ENCODE measurements at regions not wholly inside any gene's neighbourhood (a gene's known extent, or its start where the extent isn't known, plus 50 kb on each side); places are given as distances from the start of the nearest gene placed in this dataset.

DNA sequence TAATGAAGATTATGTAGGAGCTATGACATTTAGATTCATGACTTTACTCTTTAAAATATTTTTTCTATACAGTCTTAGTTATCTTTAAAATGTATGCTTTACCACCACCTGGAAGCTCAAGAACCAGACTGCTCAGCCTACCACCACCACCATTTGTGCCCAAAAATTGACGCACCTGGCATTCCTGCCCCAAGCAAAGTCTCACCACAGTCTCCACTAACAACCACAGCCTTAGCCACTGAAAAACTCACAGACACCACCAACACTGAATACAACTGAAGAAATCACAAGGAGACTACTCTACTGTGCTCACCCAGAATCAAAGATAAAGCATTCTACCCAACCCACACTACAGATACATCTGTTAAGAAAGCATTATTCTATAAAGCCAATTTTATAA lies 201.9 kb upstream of the PDE10A start:
- no peak for DNase-seq

DNA sequence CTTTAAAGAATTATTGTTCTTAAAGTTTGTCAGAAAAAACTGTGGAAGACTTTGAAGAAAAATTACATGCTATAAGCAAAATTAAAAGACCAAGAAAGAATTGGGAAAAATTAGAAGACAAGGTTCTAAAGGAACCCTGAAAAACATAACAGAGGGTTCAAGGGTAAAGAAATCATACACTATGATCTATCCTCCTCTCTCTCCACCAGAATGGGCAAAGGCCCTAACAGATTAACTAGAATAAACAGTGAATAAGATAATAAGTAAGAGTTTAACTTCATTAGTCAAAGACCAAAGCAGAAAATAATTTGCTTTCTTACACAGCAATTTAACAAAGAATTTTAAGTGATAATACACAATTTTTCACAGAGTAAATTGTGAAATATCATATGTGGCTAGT lies 201.2 kb upstream of the PDE10A start:
- no peak for DNase-seq

DNA sequence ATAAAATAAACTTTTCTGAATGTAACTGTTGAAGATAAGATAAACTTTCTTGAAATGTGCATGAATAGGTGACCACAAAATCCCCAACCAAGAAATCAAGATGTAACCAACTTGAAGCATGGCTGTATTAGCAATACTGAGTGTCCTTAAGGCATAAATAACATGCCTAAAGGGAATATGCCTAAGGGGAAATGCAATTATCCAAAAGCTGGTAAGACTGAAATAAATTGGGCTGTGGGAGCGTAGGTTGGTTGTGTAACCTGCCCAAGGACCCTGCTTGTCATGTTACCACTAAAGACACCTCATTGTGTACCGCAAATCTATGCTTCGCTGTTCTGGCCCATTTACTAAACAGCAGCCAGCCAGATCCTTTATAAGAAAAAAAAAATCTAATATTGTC lies 200.8 kb upstream of the PDE10A start:
- DNase-seq: no peak

DNA sequence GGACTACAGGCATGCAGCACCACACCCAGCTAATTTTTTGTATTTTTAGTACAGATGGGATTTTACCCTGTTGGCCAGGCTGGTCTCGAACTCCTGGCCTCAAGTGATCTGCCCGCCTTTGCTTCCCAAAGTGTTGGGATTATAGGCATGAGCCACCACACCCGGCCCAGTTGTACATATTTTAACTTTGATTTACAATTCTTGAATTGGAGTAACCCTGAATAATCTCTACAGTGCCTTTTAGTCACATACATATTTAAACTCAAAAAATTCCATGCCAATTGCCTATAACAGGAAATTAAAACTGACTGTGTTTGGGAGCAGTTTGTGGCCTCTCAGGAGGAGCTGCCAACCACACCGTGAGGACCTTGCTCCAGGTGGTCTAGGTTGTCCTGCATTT lies 199.8 kb upstream of the PDE10A start:
- no peak for DNase-seq

DNA sequence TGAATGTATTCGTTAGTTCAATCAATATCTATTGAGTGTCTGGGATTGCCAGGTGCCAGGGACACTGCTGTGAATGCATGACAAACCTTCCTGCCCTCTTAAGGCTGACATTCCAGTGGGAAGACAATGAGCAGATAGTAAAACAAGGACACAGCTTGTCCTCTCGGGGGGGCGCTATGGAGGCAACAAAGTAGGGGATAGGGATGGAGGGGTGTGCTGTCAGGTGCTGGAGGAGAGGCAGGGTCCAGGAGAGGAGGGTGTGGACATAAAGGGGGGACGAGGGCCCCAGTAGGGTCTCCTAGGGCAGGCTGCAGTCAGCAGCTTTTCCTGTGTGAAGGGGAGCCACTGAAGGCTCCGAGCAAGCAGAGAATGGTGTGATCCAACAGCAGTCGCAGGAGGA lies 198.2 kb upstream of the PDE10A start:
- DNase-seq: no peak

DNA sequence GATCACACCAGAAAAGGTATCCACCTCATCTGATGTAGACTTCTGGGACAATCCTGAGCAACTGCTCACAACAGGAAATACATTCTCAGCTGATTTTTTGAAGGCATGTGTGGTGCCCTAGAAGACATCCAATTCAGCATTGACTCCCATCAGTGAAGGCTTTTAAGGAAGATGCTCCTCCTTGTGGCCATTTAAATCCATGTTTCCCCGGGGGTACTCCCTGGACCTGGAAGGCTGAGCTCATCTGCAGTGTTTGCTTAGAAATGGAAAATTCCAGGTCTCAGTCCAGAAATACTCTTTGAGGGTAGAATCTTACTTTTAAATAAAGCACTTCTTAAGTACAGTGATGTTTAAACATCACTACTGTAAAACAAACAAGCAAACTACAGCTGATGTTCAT lies 195.5 kb upstream of the PDE10A start:
- DNase-seq: no peak

DNA sequence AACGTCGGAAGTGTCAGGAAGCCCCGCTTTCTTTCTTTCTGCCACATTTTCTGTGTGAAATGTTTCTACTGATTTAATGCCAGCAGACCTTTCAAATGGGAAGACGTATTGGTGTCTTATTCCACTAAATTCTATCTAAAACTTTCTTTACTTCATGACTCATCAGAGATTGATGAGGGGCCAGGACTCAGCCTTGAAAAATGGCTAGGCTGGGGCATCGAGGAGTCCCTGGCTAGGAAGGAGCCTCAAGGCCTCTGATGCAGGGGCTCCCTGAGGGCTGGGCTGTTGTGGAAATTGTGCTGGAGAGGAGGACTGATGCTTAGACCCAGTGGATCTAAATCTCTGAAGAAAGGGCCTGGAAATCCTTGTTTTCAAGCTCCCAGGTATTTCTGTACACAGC lies 192.8 kb upstream of the PDE10A start:
- DNase-seq: no peak

DNA sequence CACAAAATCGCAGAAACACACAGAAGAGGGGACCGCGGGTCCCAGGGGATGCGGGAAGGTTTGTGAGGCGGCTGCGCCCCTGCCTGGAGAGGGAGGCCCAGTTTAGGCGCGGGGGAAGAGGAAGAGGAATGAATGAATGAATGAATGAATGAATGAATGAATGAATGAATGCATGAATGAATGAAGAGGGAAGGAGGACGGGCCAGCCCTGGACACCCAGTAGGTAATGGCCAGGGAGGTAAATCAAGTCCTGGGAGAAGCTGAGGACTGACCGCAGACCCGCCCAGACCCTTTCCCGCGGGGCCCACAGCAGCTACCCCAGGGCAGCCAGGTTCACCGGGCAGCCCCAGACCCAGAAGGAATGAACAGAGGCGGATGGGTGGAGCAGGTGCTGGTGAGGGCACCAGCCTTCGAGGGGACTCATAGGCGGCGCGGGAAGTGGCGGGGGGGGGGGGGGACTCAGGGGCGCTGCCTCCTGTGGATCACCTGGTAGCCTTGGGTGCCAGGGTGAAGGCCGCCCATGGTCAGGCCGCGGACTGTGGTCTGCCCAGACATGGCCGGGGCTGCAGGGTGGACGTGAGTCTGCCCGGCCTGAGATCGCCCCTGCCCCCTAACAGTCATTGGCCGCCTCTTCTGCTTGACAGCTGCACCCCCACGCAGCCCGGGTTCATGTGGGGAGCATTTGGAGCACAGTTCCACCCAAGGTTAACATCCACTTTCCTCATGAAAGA lies 192.0 kb upstream of the PDE10A start:
- no peak for DNase-seq

DNA sequence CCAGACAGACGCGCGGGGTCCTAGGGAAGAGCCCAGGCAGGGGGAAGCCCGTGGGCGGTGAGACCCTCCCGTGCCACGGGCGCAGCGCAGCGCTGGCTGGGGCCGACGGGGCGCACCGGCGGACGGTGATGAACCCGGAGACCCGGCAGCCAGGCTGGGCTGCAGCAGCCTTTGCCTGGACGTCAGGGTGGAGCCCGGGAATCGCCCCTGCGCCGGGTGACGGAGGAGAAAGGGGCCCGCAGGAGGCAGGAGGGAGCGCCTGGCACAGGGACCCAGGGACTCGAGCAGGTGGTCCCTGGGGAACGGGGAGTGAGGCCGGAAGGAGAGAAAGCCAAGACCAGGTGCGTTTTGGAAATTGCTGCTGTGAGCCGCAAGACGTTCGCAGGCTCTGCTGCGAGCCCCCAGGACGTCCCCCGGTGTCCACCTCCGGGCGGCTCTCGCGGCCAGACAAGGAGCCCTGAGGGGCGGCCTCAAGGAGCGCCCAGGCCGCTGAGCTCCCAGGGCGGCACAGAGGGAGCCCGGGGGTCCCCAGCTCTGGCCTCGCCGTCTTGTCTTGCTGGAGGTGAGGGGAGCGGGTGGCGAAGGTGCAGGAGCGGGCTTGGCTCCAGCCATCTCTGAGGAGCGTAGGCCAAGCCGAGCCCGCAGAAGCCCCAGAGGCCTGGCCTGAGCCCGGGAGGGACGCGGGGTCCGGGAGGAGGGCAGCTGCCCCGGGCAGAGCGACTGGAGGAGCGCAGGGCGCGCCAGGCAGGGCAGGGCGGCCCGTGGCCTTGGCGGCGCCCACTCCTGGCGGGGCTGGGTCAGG lies 191.2 kb upstream of the PDE10A start:
- no peak for DNase-seq

DNA sequence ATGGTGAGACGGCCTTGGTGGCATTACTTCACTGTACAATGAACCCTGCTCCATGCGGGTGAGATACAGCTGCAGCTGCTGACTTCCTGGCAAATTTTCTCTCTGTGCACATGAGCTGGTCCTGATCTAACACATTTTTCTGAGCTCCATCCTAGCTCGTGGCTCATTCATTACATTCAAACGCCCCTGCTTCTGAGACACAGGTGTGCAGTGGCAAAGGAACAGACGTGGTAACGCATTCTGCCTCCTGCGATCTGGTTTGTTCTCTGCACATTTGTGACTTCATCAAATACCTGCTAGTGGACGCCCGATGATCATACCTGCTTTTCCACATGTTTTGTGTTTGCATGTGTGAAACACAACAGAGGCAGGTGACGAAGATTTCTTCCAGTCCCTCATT lies 189.6 kb upstream of the PDE10A start:
- no peak for DNase-seq

DNA sequence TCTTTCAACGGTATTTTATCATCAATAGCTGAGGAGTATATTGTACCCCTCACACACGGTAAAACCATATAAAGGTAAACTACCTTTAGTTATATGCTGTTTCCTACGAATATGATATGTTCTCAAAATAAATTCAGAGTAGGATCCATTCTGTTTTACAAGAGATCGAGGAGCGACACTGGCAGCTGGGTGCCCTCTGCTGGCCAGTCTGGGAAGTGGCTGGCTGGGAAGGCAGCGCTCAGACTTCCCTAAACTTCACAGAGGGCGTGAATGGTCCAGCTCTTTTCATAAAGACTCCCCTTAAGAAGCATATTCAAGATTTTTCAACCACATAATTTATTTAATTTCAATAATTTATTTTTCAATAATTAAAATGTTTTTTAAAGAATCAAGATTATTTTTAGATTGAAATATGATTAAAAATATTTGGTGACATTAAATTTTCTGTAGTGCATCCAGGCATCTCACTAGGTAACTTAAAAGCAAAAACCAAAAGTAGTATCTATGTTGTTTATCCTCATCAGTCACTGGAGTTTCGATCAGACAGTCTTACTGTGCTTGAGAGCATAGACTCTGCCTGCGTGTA lies 187.5 kb upstream of the PDE10A start:
- no peak for DNase-seq

DNA sequence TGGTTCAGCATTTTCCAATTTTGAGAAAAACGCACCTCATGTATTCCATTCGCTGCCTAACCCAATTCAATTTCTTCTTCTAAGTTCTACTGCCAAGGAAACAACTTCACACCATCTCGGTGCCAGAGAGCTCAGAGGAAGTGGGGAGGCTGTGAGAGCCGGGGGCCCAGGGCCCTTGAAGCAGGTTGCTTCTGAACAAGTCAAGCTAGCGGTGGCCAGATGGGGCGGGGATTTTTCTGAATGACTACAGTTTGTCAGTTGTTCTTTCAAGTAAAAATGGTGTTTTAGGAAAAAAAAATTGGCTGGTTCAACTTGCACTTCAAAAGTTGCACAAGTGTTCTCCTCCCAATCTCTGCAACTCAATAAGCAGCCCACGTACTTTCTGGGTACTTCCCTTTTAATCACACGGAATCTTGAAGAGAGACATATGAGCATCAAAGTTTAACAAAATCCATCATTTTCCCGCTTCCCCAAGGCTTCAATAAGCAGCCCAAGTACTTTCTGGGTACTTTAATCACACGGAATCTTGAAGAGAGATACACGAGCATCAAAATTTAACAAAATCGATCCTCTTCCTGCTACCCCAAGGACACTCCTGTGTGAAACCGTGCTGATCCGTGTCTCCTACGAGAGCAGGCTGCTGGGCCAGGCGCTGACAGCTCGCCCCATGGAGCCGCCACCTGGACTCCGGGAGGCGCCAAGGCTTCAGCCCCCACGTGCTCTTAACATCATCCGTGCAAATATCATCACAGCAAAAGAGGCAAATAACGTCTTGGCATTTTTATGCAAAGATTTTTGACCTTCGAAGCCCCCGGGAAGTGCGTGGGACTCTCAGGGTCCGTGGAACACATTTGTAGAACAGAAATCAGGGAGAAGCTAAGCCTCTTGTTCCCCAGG lies 186.7 kb upstream of the PDE10A start:
- no peak for DNase-seq

DNA sequence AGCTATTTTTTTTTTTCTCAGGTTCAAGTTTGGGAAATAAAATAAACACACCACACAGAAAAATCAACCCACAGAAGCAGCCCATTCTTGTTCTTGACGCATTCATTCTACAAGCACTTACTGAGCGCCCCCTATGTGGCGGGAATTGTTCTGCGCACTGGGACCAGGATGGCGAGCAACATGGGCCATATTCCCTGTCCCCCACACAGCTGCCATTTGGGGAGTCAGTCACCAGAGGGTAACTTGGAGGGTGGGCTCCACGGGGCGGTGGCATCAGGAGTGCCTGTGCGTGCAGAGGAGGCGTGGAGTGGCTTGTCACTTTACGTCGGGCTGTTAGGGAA lies 185.0 kb upstream of the PDE10A start:
- no peak for DNase-seq

DNA sequence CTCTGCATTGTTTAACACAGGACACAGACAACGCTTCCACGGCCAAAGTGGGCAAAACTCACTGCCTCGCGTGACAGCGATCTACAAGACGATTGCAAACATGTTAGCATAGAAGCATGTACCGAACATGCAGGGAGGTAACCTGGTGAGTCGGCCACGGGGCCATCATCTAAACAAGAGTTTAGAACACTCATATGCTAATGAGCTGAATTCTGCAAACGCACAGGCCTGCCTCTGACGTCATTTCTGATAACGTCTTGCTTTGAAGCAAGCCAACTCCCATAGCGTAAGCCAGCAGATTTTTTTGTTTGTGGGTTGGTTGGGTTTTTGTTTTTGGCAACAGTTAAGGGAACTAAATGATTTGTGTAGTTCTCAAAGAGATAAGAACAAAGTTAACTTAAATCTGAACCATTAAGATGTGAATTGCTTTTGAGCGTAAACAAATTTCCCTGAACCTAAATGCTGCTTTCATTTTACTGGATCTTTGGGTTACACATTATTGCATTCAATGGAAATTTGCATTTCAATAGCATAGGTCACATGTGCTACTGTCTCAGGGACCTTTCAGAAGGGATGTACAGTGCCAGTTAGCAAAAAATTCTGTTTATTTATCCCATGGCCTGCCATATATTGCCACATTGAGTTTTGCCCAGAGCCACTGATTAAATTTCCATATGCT lies 184.5 kb upstream of the PDE10A start:
- DNase-seq: no peak

DNA sequence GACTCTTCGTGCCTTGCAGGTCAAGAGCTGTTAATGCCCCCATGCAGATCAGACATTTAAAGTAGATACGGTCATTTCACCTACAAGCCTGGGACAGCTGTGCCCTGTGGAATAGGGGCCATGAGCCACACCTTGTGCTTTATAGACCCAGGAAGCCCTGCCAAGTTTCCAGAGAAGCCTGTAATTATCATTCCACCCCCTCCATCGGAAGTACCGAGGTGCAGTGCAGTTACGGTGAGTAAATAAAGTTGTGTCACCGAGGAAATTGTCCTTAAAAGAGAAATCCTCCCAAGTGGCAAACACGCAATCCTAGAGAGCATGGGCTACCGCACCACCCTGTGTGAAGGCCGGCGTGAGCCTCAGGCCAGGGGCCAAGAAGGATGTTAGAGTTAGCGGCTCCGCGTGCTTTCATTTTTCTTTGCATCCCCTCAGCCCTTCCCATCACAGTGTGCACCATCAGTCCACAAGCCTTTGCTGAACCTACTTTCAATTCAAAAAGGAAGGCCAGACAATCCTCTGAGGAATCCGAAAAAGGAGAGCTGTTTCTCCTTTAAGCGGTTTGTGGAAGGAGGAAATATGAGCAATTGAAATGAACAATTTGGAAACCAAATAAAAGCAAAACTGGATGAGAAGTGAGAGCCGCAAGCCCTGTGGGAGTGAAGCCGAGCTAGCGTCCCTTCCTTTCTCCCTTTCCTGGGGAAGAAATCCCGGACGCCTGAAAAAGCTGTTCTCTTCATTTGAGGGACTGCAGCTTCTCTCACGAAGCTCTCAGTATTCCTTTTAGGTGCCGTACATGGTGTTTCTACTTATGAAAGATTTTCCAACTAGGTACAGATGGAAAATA lies 183.3 kb upstream of the PDE10A start:
- no peak for DNase-seq

DNA sequence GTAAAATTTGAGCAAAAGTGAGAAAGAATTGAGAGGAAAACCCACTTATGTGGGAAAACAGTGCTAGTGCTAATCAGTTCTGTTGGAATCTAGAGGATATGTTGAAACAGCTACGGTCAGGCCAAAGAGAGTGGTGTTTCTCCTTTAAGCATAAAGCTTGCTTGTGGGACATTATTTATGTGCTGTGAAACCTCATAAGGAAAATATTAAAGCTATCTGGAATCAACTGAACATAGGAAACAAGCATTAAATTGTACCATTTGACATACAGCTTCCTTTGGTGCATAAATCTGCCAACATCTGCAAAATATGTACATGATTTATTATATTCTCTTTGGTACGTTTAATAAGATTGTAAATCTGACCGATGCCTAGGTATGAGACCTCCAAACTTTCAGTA lies 182.5 kb upstream of the PDE10A start:
- no peak for DNase-seq

DNA sequence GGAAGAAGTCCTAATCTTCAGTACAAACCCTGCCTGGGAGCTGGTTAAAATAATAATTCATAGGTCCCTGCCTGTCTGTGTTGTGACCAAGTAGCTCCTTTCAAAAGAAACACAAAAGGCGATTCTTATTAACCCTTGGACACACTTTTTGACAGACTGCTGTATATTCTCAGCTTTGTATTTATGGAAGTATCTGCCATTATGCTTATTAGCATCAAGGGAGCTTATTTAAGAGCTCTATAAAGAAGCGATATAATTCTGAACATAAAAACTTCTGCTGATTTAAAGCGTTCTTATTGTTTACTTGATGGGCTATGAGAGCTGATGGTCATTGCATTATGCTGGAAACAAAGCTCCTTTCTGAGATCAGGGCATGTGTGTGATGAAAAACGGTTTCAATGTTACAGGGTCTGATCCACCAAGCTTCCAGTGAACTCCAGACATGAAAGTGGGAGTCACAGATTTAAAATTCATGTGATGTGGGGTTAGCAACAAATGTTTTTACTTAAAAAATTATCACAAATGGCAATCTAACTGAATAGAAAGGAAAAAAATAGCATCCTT lies 181.8 kb upstream of the PDE10A start:
- no peak for DNase-seq

DNA sequence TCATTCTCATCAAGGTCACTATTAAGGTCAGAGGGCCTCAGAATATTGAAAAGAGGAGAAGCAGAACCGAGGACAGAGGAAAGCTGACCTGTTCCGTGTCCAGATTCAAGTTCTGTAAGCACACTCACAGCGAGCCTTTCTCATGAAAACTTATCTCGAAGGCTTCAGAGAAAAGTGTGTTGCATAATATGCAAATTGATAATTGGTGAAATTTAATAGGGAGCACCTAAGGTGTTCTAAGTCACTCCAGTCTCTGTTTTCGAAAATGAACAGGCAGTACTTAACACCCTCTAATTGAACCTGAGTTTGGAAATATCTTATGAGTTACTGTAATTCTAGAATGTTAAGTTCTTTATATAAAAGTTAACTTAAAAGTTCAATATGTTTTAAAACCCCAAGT lies 181.2 kb upstream of the PDE10A start:
- DNase-seq: no peak

DNA sequence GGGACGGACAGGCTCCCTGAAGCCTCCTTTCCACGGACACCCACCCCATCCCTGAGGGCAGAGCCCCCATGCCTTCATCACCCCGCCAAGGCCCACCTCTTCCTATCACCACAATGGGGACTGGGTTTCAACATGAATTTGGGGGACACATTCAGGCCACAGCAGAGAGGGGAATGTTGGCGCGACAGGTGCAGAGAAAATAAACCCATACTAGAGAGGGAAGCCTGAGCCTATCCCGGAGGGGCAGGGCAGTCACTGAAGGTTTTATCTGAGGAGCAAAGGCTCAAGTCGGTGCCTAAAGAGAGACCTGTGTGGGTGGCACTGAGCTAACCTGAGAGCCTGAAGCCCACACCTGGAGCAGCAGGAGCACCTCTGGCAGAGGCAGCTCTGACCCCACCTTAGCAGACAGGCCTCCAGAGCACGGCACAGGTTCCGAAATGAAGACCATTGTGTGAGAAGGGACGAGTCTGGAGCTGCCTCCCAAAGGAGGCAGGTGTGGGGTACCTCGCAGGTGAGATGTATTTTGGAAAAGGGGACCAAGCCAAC lies 180.6 kb upstream of the PDE10A start:
- DNase-seq: no peak

DNA sequence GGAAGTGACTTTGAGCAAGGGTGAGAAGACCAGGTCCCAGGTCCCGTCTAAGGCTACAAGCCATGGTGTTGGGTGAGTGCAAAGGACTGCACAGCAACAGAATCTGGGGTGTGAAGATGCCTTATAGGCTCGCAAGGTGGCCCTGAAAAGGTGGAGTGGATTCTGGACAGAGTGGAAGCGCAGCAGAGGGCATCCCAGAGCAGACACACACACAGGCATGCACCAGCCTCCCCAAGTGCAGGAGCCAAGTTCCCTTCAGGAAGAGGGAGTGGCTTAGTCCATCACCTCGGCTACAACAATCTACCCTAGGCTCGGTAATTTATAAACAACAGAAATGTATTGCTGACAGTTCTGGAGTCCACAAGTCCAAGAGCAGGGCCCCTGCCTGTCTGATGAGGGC lies 180.1 kb upstream of the PDE10A start:
- DNase-seq: no peak

DNA sequence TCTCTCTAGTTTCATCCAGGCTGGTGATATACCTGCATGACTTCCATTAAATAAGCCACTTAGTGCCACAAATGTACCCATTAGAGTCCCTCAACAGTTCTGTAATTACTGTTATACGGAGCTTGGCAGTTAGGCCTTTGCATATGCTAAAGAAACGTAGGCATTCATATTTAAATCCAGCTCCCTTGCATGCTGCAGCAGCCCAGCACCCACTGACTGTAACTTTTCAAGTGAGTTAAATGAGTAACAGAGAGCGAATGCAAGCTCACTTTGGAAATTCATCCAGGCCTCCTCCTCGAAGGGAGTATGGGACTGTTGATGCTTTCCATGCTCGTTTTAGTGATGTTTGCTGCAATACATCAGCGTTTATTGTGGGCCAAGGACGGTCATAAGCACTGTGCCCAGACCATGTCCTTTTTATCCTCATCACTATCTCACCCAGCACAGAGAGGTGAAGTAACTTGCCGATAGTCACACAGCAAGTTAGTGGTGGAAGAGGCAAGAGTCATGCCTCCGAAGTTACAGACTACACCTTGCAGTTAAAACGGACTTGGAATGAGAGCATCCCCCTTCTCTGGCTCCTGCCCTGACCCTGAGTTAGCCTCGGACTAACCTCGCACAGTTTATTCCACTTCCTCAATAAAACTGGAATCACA lies 179.4 kb upstream of the PDE10A start:
- DNase-seq: no peak

Data from NCI-H1417 treated with DMSO at 0.1 percent for 48 hours (cell line).